ENCODE measurements at regions not wholly inside any gene's neighbourhood (a gene's known extent, or its start where the extent isn't known, plus 50 kb on each side); places are given as distances from the start of the nearest gene placed in this dataset.

DNA sequence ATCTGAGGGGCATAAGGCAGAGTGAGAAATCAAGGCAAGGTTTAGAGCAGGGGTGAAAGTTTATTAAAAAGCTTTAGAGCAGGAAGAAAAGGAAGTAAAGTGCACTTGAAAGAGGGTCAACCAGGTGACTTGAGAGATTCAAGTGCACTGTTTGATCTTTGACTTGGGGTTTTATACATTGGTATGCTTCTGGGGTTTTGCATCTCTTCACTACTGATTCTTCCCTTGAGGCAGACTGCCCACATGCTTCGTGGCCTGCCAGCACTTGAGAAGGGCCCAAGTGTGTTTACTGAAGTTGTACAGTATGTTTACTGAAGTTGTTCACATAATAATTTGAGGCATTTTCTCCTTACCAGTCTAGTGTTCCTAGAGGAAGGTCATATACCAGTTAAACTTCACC is 367.0 kb upstream of the UBE2E2 start:
- TF ChIP-seq POLR2AphosphoS5 (IDR thresholded peaks at IDR 0.05; ENCODE audit: borderline replicate concordance, low read depth, low read length): no peak
- TF ChIP-seq EZH2 (IDR thresholded peaks at IDR 0.05): no peak

Data from SK-N-MC (cell line).